ENCODE measurements at regions not wholly inside any gene's neighbourhood (a gene's known extent, or its start where the extent isn't known, plus 50 kb on each side); places are given as distances from the start of the nearest gene placed in this dataset.

GRCh38 chr13:107376341-107377125, 808.6 kb upstream of the ARGLU1 start:
- Histone ChIP-seq H3K4me3 (IDR thresholded peaks at IDR 0.05; ENCODE audit: insufficient read depth, low read depth, low read length) (no peak overlapping the region), H3K27me3 (ENCODE audit: insufficient read depth, low read depth) (no peaks in the 10 kb centered on the region), H3K4me1 (ENCODE audit: low read depth, poor library complexity, severe bottlenecking) (no peaks in the 10 kb centered on the region), H3K4me2 (no peak overlapping the region), H3K36me3 (ENCODE audit: insufficient read depth) (no peaks in the 10 kb centered on the region), H4K20me1 (ENCODE audit: insufficient read depth) (no peaks in the 10 kb centered on the region), H3K27ac (no peak overlapping the region), H3K79me2 (ENCODE audit: insufficient read depth, low read depth) (no peaks in the 10 kb centered on the region), H3K9ac (no peak overlapping the region), H2AFZ (ENCODE audit: low read depth) (no peak overlapping the region)
- no peak for TF ChIP-seq CTCF (conservative IDR thresholded peaks at IDR 0.05; ENCODE audit: low read depth, low read length)

- Histone ChIP-seq H3K4me1 (ENCODE audit: low read depth, poor library complexity, severe bottlenecking) (no peaks in the 10 kb centered on the region), H2AFZ (ENCODE audit: low read depth) (no peak overlapping the region), H4K20me1 (ENCODE audit: insufficient read depth) (no peaks in the 10 kb centered on the region), H3K79me2 (ENCODE audit: insufficient read depth, low read depth) (no peaks in the 10 kb centered on the region), H3K36me3 (ENCODE audit: insufficient read depth) (no peaks in the 10 kb centered on the region), H3K27me3 (ENCODE audit: insufficient read depth, low read depth) (no peaks in the 10 kb centered on the region), H3K9ac (no peak overlapping the region), H3K27ac (no peak overlapping the region), H3K4me3 (IDR thresholded peaks at IDR 0.05; ENCODE audit: insufficient read depth, low read depth, low read length) (no peak overlapping the region), H3K4me2 (no peak overlapping the region)
- no peak for TF ChIP-seq CTCF (conservative IDR thresholded peaks at IDR 0.05; ENCODE audit: low read depth, low read length)
Observed at GRCh38 chr13:107375701-107376340, 807.9 kb upstream of the ARGLU1 start.

GRCh38 chr13:107374038-107374437, 806.1 kb upstream of the ARGLU1 start:
- H2AFZ ChIP-seq (ENCODE audit: low read depth): no peak overlapping the region
- no peaks in the 10 kb centered on the region for H3K27me3 ChIP-seq (ENCODE audit: insufficient read depth, low read depth)
- no peaks in the 10 kb centered on the region for H4K20me1 ChIP-seq (ENCODE audit: insufficient read depth)
- H3K27ac ChIP-seq: no peak overlapping the region
- no peak overlapping the region for H3K4me3 ChIP-seq (IDR thresholded peaks at IDR 0.05; ENCODE audit: insufficient read depth, low read depth, low read length)
- no peak for TF ChIP-seq CTCF (conservative IDR thresholded peaks at IDR 0.05; ENCODE audit: low read depth, low read length)
- H3K9ac ChIP-seq: no peak overlapping the region
- no peaks in the 10 kb centered on the region for H3K79me2 ChIP-seq (ENCODE audit: insufficient read depth, low read depth)
- H3K4me1 ChIP-seq (ENCODE audit: low read depth, poor library complexity, severe bottlenecking): no peaks in the 10 kb centered on the region
- H3K4me2 ChIP-seq: no peak overlapping the region
- no peaks in the 10 kb centered on the region for H3K36me3 ChIP-seq (ENCODE audit: insufficient read depth)

GRCh38 chr13:107373551-107373950, 805.6 kb upstream of the ARGLU1 start:
- H3K36me3 ChIP-seq (ENCODE audit: insufficient read depth): no peaks in the 10 kb centered on the region
- no peak overlapping the region for H3K4me3 ChIP-seq (IDR thresholded peaks at IDR 0.05; ENCODE audit: insufficient read depth, low read depth, low read length)
- H3K9ac ChIP-seq: no peak overlapping the region
- no peak overlapping the region for H3K4me2 ChIP-seq
- H3K79me2 ChIP-seq (ENCODE audit: insufficient read depth, low read depth): no peaks in the 10 kb centered on the region
- no peaks in the 10 kb centered on the region for H4K20me1 ChIP-seq (ENCODE audit: insufficient read depth)
- TF ChIP-seq CTCF (conservative IDR thresholded peaks at IDR 0.05; ENCODE audit: low read depth, low read length): 0 out of 2 replicates have a peak, but pooled peaks have one; percentile 15
- H3K4me1 ChIP-seq (ENCODE audit: low read depth, poor library complexity, severe bottlenecking): no peaks in the 10 kb centered on the region
- no peak overlapping the region for H3K27ac ChIP-seq
- H3K27me3 ChIP-seq (ENCODE audit: insufficient read depth, low read depth): no peaks in the 10 kb centered on the region
- no peak overlapping the region for H2AFZ ChIP-seq (ENCODE audit: low read depth)

Measured in KMS-11 (cell line).